K562 (cell line): ENCODE measurements at regions not wholly inside any gene's neighbourhood (a gene's known extent, or its start where the extent isn't known, plus 50 kb on each side); places are given as distances from the start of the nearest gene placed in this dataset.

ENCODE experiments used
- ATAC-seq: fragments of 200-7000 bp; cut with Tn5 transposase; 3 replicates; pipeline ENCODE4 v1.9.1; 2020; ENCODE audit warnings: moderate library complexity
- BruUV-seq: library from RNA; stranded (reverse); fragments of 400-500 nt; replicated peaks from 2 replicates; lab custom pipeline; 2021; lab: Mats Ljungman, UMichigan
- CTCF ChIA-PET: fragments of 300-600 bp; formaldehyde crosslinking; extraction: SDS; loops from one replicate; lab custom pipeline; 2021; ENCODE audit warnings: low intra/inter-chr PET ratio; lab: Yijun Ruan, JAX
- POLR2A ChIA-PET: fragments of 300-600, 350-650 bp; sonication (Branson Sonifier 250); formaldehyde crosslinking; extraction: SDS; loops from one replicate; lab custom pipeline; 2021; ENCODE audit warnings: antibody characterized with exemption, inconsistent platforms; lab: Yijun Ruan, JAX
- DNase-seq, 4 experiments: peaks; one replicate each; pipeline versions ENCODE4 v3.0.0 to v3.0.0-alpha.2; 2011 to 2018; ENCODE audit warnings: low spot score in 3 of 4, mixed read lengths in 3 of 4; ENCODE audit errors: extremely low read depth in 1 of 4
- FAIRE-seq: peaks from 2 replicates; lab custom pipeline; 2011; peaks lifted over from hg19 to GRCh38; lab: Jason Lieb, UNC
- H2AFZ ChIP-seq: 2 replicates; pipeline ENCODE4 v1.6.0; 2011; ENCODE audit warnings: low read depth, low read length, control low read depth, inconsistent platforms
- H3K27ac ChIP-seq: fragments of 200-600 bp; 3 replicates; pipeline ENCODE4 v1.8.0; 2011; ENCODE audit warnings: low read depth, mild to moderate bottlenecking, control low read depth, inconsistent platforms, low read length, moderate library complexity, mixed read lengths; ENCODE audit errors: extremely low read depth
- H3K27me3 ChIP-seq, 2 experiments: fragments of 300-600 bp in 1 of 2; 2 replicates in 1 of 2; 3 replicates in 1 of 2; pipeline versions ENCODE4 v1.6.0 to v1.8.0; 2011; ENCODE audit warnings: inconsistent platforms in 2 of 2, low read length in 2 of 2, mild to moderate bottlenecking in 1 of 2, mixed read lengths in 1 of 2, moderate library complexity in 1 of 2; ENCODE audit not compliant: control insufficient read depth in 2 of 2, insufficient read depth in 2 of 2
- H3K36me3 ChIP-seq: fragments of 300-600 bp; 3 replicates; pipeline ENCODE4 v1.8.0; 2011; ENCODE audit warnings: mild to moderate bottlenecking, low read length, inconsistent platforms; ENCODE audit not compliant: control insufficient read depth, insufficient read depth
- H3K4me1 ChIP-seq, 2 experiments: fragments of 200-600 bp in 1 of 2; replicated peaks in 1 of 2; 2 replicates in 1 of 2; 3 replicates in 1 of 2; pipeline versions ENCODE4 v1.5.1 to v1.8.0; 2011; ENCODE audit warnings: inconsistent platforms in 2 of 2, low read length in 2 of 2, mild to moderate bottlenecking in 1 of 2, mixed read lengths in 1 of 2, moderate library complexity in 1 of 2; ENCODE audit not compliant: control insufficient read depth in 2 of 2, insufficient read depth in 2 of 2
- H3K4me2 ChIP-seq: 2 replicates; pipeline ENCODE4 v1.6.1; 2011; ENCODE audit warnings: low read length, control low read depth, inconsistent platforms, mixed read lengths; ENCODE audit not compliant: insufficient read depth
- H3K4me3 ChIP-seq: fragments of 200-600 bp; sonication (generic), shearing (Covaris generic); 2 replicates; pipeline ENCODE4 v1.5.1; 2016; ENCODE audit warnings: control low read depth, inconsistent platforms
- H3K79me2 ChIP-seq: fragments of 200-600 bp; 3 replicates; pipeline ENCODE4 v1.8.0; 2011; ENCODE audit warnings: low read length, inconsistent platforms; ENCODE audit not compliant: control insufficient read depth, insufficient read depth
- H3K9ac ChIP-seq, 2 experiments: 2 replicates each; pipeline versions ENCODE4 v1.6.0 to v1.6.1; 2011; ENCODE audit warnings: low read depth in 2 of 2, low read length in 2 of 2, control low read depth in 1 of 2, inconsistent platforms in 1 of 2, mild to moderate bottlenecking in 1 of 2, mixed read lengths in 1 of 2; ENCODE audit not compliant: insufficient read depth in 1 of 2
- H3K9me1 ChIP-seq: one replicate; pipeline ENCODE4 v1.6.0; 2011; ENCODE audit warnings: inconsistent platforms, mild to moderate bottlenecking, low read length, moderate library complexity; ENCODE audit not compliant: control insufficient read depth, insufficient read depth
- H3K9me3 ChIP-seq: replicated peaks from 2 replicates; pipeline ENCODE4 v1.5.1; 2011; ENCODE audit warnings: low read depth, low read length, inconsistent platforms; ENCODE audit not compliant: control insufficient read depth, insufficient read depth
- H4K20me1 ChIP-seq: replicated peaks from 2 replicates; pipeline ENCODE4 v1.6.1; 2011; ENCODE audit warnings: low read length, inconsistent platforms, mixed read lengths; ENCODE audit not compliant: control insufficient read depth, insufficient read depth
- MAFG ChIP-seq: fragments of 450-650 bp; conservative IDR thresholded peaks from 2 replicates; pipeline ENCODE4 v1.6.1; 2016; ENCODE audit warnings: missing genetic modification characterization, missing compliant biosample characterization
- RAD21 ChIP-seq, 2 experiments: fragments of 250-450 bp in 1 of 2; fragments of 450-650 bp in 1 of 2; sonication (Bioruptor Pico) in 1 of 2; formaldehyde crosslinking in 1 of 2; IDR thresholded peaks in 1 of 2; conservative IDR thresholded peaks in 1 of 2; 2 replicates each; pipeline versions ENCODE4 v1.4.0 to v1.8.0; 2020 to 2022; ENCODE audit warnings: mild to moderate bottlenecking in 2 of 2, moderate library complexity in 1 of 2
- THAP12 ChIP-seq: fragments of 250-450 bp; sonication (Bioruptor Pico); IDR thresholded peaks from 2 replicates; pipeline ENCODE4 v1.9.0; 2021; ENCODE audit warnings: mild to moderate bottlenecking, inconsistent platforms
- ZNF316 ChIP-seq: fragments of 450-650 bp; IDR thresholded peaks from 2 replicates; pipeline ENCODE4 v1.6.1; 2016
- WGBS: fragments of 100-300 bp; shearing (Covaris generic); methylation state at CpG from one replicate; pipeline ENCODE4 v1.1.6; 2016; ENCODE audit warnings: low coverage, mixed read lengths; ENCODE audit not compliant: insufficient coverage; ENCODE audit errors: missing lambda C conversion rate; 5-methylcytosine and 5-hydroxymethylcytosine counted together
- in situ Hi-C: fragments of 300-500 bp; cut with MboI; formaldehyde crosslinking; loops from 4 replicates; pipeline ENCODE4 v1.15.0; 2018; ENCODE audit warnings: inconsistent platforms, mixed read lengths
- intact Hi-C: fragments of 100-400 bp; cut with micrococcal nuclease; formaldehyde crosslinking; loops from 2 replicates; pipeline ENCODE4 v1.14.2; 2022

- no peak overlapping the region for H3K4me2 ChIP-seq
- FAIRE-seq (no peak), ATAC-seq (peak; percentile 50; the same call in 1 of the 3 replicates), DNase-seq (no peak)
- no peaks in the 10 kb centered on the region for H3K4me1 ChIP-seq
- TF ChIP-seq ZNF316 (peak; percentile 45; the same call in 1 of the 2 replicates), RAD21 (CRISPR knock-in tag; conservative IDR thresholded peaks at IDR 0.05 in 1 of 2, IDR thresholded peaks at IDR 0.05 in 1 of 2) (peak in 1 of 2 experiments; percentile 25; a peak in 2 of 4 replicates), THAP12 (no peak), MAFG (tag) (peak; percentile 36; the same call in 1 of the 2 replicates)
- H4K20me1 ChIP-seq: no peaks in the 10 kb centered on the region
- intact Hi-C loops: no loop called here
- H2AFZ ChIP-seq: no peak overlapping the region
- no peaks in the 10 kb centered on the region for H3K27me3 ChIP-seq
- no peaks in the 10 kb centered on the region; the same call in 1 of the 2 replicates for H3K9me3 ChIP-seq
- H3K36me3 ChIP-seq: no peaks in the 10 kb centered on the region
- no peaks in the 10 kb centered on the region for H3K9me1 ChIP-seq
- no peak overlapping the region for H3K9ac ChIP-seq
- 21% methylated on average over 3 of the region's 3 CpGs for WGBS
- POLR2A ChIA-PET: no interaction called here
- CTCF ChIA-PET: no interaction called here
- no peaks in the 10 kb centered on the region for H3K79me2 ChIP-seq
- H3K27ac ChIP-seq: no peak overlapping the region
- H3K4me3 ChIP-seq: no peak overlapping the region
- no TSS peak for BruUV-seq
- in situ Hi-C loops: no loop called here
Measured at GRCh38 chr7:17181482-17181881, 117.0 kb upstream of the AHR start.
